ENCODE measurements at regions not wholly inside any gene's neighbourhood (a gene's known extent, or its start where the extent isn't known, plus 50 kb on each side); places are given as distances from the start of the nearest gene placed in this dataset.

- Histone ChIP-seq H4K20me1 (ENCODE audit: control insufficient read depth, insufficient read depth, insufficient read length) (no peaks in the 10 kb centered on the region), H2AK5ac (ENCODE audit: insufficient read length, low read length) (no peak overlapping the region), H4K91ac (ENCODE audit: insufficient read length, low read depth, low read length) (no peak overlapping the region), H3K9ac (ENCODE audit: extremely low read depth, insufficient read length, low read length) (no peak overlapping the region), H3K56ac (ENCODE audit: insufficient read length, low read depth, low read length) (no peak overlapping the region), H3K4me2 (ENCODE audit: insufficient read depth, insufficient read length, low read length) (no peak overlapping the region), H2BK20ac (ENCODE audit: low read depth, low read length, poor library complexity, severe bottlenecking) (no peak overlapping the region), H3K23ac (ENCODE audit: insufficient read length, low read depth, low read length) (no peak overlapping the region), H2BK120ac (ENCODE audit: low read depth, low read length, poor library complexity, severe bottlenecking) (no peak overlapping the region), H3K27me3 (ENCODE audit: insufficient read depth, low read length) (no peaks in the 10 kb centered on the region), H2BK15ac (ENCODE audit: low read depth, low read length) (no peak overlapping the region), H2BK5ac (ENCODE audit: insufficient read length, low read length) (no peak overlapping the region), H3K23me2 (ENCODE audit: insufficient read length, low read depth, low read length, poor library complexity, severe bottlenecking) (no peaks in the 10 kb centered on the region), H3K14ac (ENCODE audit: insufficient read depth, low read length) (no peak overlapping the region), H3K79me2 (ENCODE audit: insufficient read depth, low read length) (no peaks in the 10 kb centered on the region), H4K5ac (ENCODE audit: insufficient read length, low read depth, low read length) (no peak overlapping the region), H3K27ac (ENCODE audit: insufficient read length, low read depth, low read length) (no peak overlapping the region), H3K4ac (ENCODE audit: low read depth, low read length) (no peak overlapping the region), H4K8ac (replicated peaks; ENCODE audit: insufficient read length, low read depth, low read length) (no peak overlapping the region), H3K79me1 (ENCODE audit: insufficient read depth, low read depth, low read length, poor library complexity, severe bottlenecking) (no peaks in the 10 kb centered on the region), H3K4me1 (ENCODE audit: insufficient read depth, low read length) (no peaks in the 10 kb centered on the region), H2BK12ac (ENCODE audit: insufficient read length, low read depth, low read length) (no peak overlapping the region), H3K9me3 (ENCODE audit: control insufficient read depth, low read depth, low read length) (no peaks in the 10 kb centered on the region), H3K18ac (ENCODE audit: insufficient read length, low read depth, low read length) (no peak overlapping the region), H3T11ph (ENCODE audit: low read length) (no peak overlapping the region), H2AFZ (ENCODE audit: low read length) (no peak overlapping the region)
- no peak for DNase-seq
- no peak for TF ChIP-seq CTCF (conservative IDR thresholded peaks at IDR 0.05)
- no peaks in the 10 kb centered on the region for H3K27me3 Mint-ChIP-seq (ENCODE audit: low read depth)
- no peaks in the 10 kb centered on the region for H3K36me3 Mint-ChIP-seq (ENCODE audit: insufficient read depth in 1 of 3, low read depth in 3 of 3)
- H3K4me1 Mint-ChIP-seq: no peaks in the 10 kb centered on the region
- H3K9me3 Mint-ChIP-seq: no peaks in the 10 kb centered on the region; a peak in 2 of 5 replicates
- no peak overlapping the region for H3K4me3 Mint-ChIP-seq
- H3K27ac Mint-ChIP-seq: no peak overlapping the region
- WGBS (ENCODE audit: extremely low coverage, insufficient read length, low lambda C conversion rate): no CpG with 5 or more reads among the region's 2 CpGs
Measured at GRCh38 chr18:22006458-22006857, 162.9 kb upstream of the GATA6 start.

All from H9 (cell line).